ENCODE measurements at regions not wholly inside any gene's neighbourhood (a gene's known extent, or its start where the extent isn't known, plus 50 kb on each side); places are given as distances from the start of the nearest gene placed in this dataset.

DNA sequence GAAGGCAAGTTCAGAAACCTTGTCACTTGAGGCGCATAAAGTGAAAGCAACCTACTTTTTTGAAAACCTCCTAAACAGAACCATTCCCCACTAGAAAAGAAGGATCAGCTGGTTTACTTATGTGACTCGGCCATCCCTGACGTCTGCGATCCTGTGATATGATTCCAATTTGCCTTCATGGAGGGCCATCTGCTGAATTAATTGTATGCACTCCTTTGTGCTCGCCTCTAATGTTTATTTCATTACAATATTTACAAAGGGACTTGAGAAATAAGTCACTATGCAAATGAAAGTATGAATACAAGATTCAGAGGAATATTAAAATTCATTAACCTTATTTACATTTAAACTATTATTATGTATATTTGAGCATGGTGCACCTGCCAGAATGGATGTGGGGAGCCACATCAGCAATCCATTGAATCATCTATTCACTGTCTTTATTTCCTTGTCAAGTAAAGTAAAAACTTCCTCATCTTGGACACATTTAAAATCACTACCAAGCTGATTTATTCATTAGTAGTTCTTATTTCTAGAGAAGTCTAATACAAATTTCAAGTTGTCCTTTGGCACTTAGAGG lies 96.5 kb downstream of the RBM43 start:
- TF ChIP-seq, protein P1, sequence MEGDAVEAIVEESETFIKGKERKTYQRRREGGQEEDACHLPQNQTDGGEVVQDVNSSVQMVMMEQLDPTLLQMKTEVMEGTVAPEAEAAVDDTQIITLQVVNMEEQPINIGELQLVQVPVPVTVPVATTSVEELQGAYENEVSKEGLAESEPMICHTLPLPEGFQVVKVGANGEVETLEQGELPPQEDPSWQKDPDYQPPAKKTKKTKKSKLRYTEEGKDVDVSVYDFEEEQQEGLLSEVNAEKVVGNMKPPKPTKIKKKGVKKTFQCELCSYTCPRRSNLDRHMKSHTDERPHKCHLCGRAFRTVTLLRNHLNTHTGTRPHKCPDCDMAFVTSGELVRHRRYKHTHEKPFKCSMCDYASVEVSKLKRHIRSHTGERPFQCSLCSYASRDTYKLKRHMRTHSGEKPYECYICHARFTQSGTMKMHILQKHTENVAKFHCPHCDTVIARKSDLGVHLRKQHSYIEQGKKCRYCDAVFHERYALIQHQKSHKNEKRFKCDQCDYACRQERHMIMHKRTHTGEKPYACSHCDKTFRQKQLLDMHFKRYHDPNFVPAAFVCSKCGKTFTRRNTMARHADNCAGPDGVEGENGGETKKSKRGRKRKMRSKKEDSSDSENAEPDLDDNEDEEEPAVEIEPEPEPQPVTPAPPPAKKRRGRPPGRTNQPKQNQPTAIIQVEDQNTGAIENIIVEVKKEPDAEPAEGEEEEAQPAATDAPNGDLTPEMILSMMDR (IDR thresholded peaks at IDR 0.05): no peak
- no peak for TF ChIP-seq POLR2A (IDR thresholded peaks at IDR 0.05)

All from esophagus squamous epithelium (tissue), 4 donors.